Hepatocyte (in vitro differentiated cells): ENCODE measurements at regions not wholly inside any gene's neighbourhood (a gene's known extent, or its start where the extent isn't known, plus 50 kb on each side); places are given as distances from the start of the nearest gene placed in this dataset.

Experiments used
- DNase-seq: peaks from one replicate; pipeline ENCODE4 v3.0.0-alpha.2; 2016; ENCODE audit warnings: low spot score
- H2AFZ ChIP-seq: fragments of 200-600 bp; sonication (generic); 2 replicates; pipeline ENCODE4 v1.6.0; 2016; ENCODE audit warnings: antibody characterized with exemption, mild to moderate bottlenecking
- H3K27ac ChIP-seq: fragments of 200-600 bp; sonication (generic); 2 replicates; pipeline ENCODE4 v1.5.1; 2016; ENCODE audit warnings: mild to moderate bottlenecking
- H3K27me3 ChIP-seq: fragments of 200-600 bp; sonication (generic); 2 replicates; pipeline ENCODE4 v1.6.1; 2016
- H3K36me3 ChIP-seq: fragments of 200-600 bp; sonication (generic); replicated peaks from 2 replicates; pipeline ENCODE4 v1.5.1; 2016; ENCODE audit warnings: low read depth; ENCODE audit not compliant: insufficient read depth
- H3K4me1 ChIP-seq: fragments of 200-600 bp; sonication (generic); 2 replicates; pipeline ENCODE4 v1.5.1; 2016; ENCODE audit warnings: mild to moderate bottlenecking, moderate library complexity; ENCODE audit not compliant: insufficient read depth
- H3K4me2 ChIP-seq: fragments of 200-600 bp; sonication (generic); 2 replicates; pipeline ENCODE4 v1.6.0; 2016
- H3K4me3 ChIP-seq: fragments of 200-600 bp; sonication (generic); 2 replicates; pipeline ENCODE4 v1.5.1; 2016; ENCODE audit warnings: mild to moderate bottlenecking
- H3K79me2 ChIP-seq: fragments of 200-600 bp; sonication (generic); 2 replicates; pipeline ENCODE4 v1.6.0; 2017; ENCODE audit warnings: mild to moderate bottlenecking
- H3K9me2 ChIP-seq: fragments of 200-600 bp; sonication (generic); replicated peaks from 2 replicates; pipeline ENCODE4 v1.6.0; 2017; ENCODE audit warnings: mild to moderate bottlenecking; ENCODE audit not compliant: insufficient read depth
- H3K9me3 ChIP-seq: fragments of 200-600 bp; sonication (generic); 2 replicates; pipeline ENCODE4 v1.5.1; 2016; ENCODE audit warnings: low read depth, mild to moderate bottlenecking
- H4K20me1 ChIP-seq: fragments of 200-600 bp; sonication (generic); 2 replicates; pipeline ENCODE4 v1.6.0; 2016; ENCODE audit warnings: mild to moderate bottlenecking; ENCODE audit not compliant: insufficient read depth, poor library complexity, severe bottlenecking
- CTCF ChIP-seq: fragments of 200-600 bp; sonication (generic); IDR thresholded peaks from 2 replicates; pipeline ENCODE4 v1.5.1; 2016; ENCODE audit warnings: antibody characterized with exemption, mild to moderate bottlenecking; ENCODE audit not compliant: poor library complexity
- EZH2 ChIP-seq: fragments of 200-600 bp; sonication (generic); IDR thresholded peaks from 2 replicates; pipeline ENCODE4 v1.6.1; 2016; ENCODE audit warnings: antibody characterized with exemption, mild to moderate bottlenecking, borderline replicate concordance
- EZH2phosphoT487 ChIP-seq: fragments of 200-600 bp; sonication (generic); IDR thresholded peaks from one replicate; pipeline ENCODE4 v1.6.1; 2018; ENCODE audit warnings: antibody characterized with exemption, mild to moderate bottlenecking, low read depth, moderate library complexity; ENCODE audit not compliant: unreplicated experiment, severe bottlenecking
- WGBS: methylation state at CpG from one replicate; pipeline ENCODE4 v1.1.6; 2016; ENCODE audit warnings: low lambda C conversion rate; ENCODE audit errors: missing lambda C conversion rate; 5-methylcytosine and 5-hydroxymethylcytosine counted together

GRCh38 chr17:63362115-63362514 is 84.0 kb downstream of the CYB561 start:
- H3K9me2 ChIP-seq = no peaks in the 10 kb centered on the region
- no peaks in the 10 kb centered on the region for H3K27me3 ChIP-seq
- H3K36me3 ChIP-seq = no peaks in the 10 kb centered on the region
- peaks cover 4% of the 10 kb centered on the region for H3K4me1 ChIP-seq
- H4K20me1 ChIP-seq = no peaks in the 10 kb centered on the region
- H2AFZ ChIP-seq = no peak overlapping the region
- no peak overlapping the region for H3K4me3 ChIP-seq
- H3K79me2 ChIP-seq = no peaks in the 10 kb centered on the region
- H3K9me3 ChIP-seq = no peaks in the 10 kb centered on the region
- TF ChIP-seq EZH2 = no peak
- no peak for TF ChIP-seq EZH2phosphoT487
- no peak for TF ChIP-seq CTCF
- no peak overlapping the region for H3K4me2 ChIP-seq
- DNase-seq = no peak
- no peak overlapping the region for H3K27ac ChIP-seq
- 83% methylated on average over 2 of the region's 2 CpGs for WGBS

GRCh38 chr17:63364387-63364786 is 81.7 kb downstream of the CYB561 start:
- Histone ChIP-seq H3K4me1 (no peaks in the 10 kb centered on the region), H3K79me2 (no peaks in the 10 kb centered on the region), H3K27me3 (no peaks in the 10 kb centered on the region), H3K9me2 (no peaks in the 10 kb centered on the region), H3K4me3 (no peak overlapping the region), H3K9me3 (no peaks in the 10 kb centered on the region), H3K4me2 (no peak overlapping the region), H4K20me1 (no peaks in the 10 kb centered on the region), H2AFZ (no peak overlapping the region), H3K27ac (no peak overlapping the region), H3K36me3 (no peaks in the 10 kb centered on the region)
- peak; percentile 24 for DNase-seq
- 53% methylated on average over 2 of the region's 2 CpGs for WGBS
- TF ChIP-seq EZH2phosphoT487 = no peak
- TF ChIP-seq CTCF = no peak
- no peak for TF ChIP-seq EZH2

- 82% methylated on average over 6 of the region's 6 CpGs for WGBS
- TF ChIP-seq EZH2 = no peak
- no peak for TF ChIP-seq CTCF
- no peak for TF ChIP-seq EZH2phosphoT487
- Histone ChIP-seq H3K27me3 (no peaks in the 10 kb centered on the region), H3K27ac (no peak overlapping the region), H3K4me3 (no peak overlapping the region), H2AFZ (no peak overlapping the region), H4K20me1 (no peaks in the 10 kb centered on the region), H3K79me2 (no peaks in the 10 kb centered on the region), H3K4me2 (no peak overlapping the region), H3K9me3 (no peaks in the 10 kb centered on the region), H3K36me3 (no peaks in the 10 kb centered on the region), H3K9me2 (no peaks in the 10 kb centered on the region), H3K4me1 (no peaks in the 10 kb centered on the region)
- DNase-seq = no peak
Observed at GRCh38 chr17:63364944-63365343, 81.2 kb downstream of the CYB561 start.
